B cell (primary cell): ENCODE measurements at regions not wholly inside any gene's neighbourhood (a gene's known extent, or its start where the extent isn't known, plus 50 kb on each side); places are given as distances from the start of the nearest gene placed in this dataset.
"Not testable (repeated sequence)": the region's sequence is repeated elsewhere in the genome, so short reads cannot be mapped to it uniquely, and the experiment has no call there.

Experiments used
- ATAC-seq: fragments of 200-7000 bp; cut with Tn5 transposase; one replicate; pipeline ENCODE4 v1.10.0; 2021; ENCODE audit warnings: low read depth, mild to moderate bottlenecking, moderate number of reproducible peaks, moderate library complexity
- CTCF ChIA-PET: fragments of 350-600 bp; sonication (Branson Sonifier 250); formaldehyde crosslinking; loops from one replicate; lab custom pipeline; 2021; ENCODE audit warnings: antibody characterized with exemption, inconsistent platforms; lab: Charles Lee
- POLR2A ChIA-PET: fragments of 350-600 bp; sonication (Branson Sonifier 250); formaldehyde crosslinking; loops from one replicate; lab custom pipeline; 2021; ENCODE audit warnings: antibody characterized with exemption; lab: Charles Lee
- DNase-seq: peaks from one replicate; pipeline ENCODE4 v3.0.0; 2013
- H2AFZ ChIP-seq: 2 replicates; pipeline ENCODE4 v1.6.1; 2012; ENCODE audit warnings: mild to moderate bottlenecking, low read depth, low read length; ENCODE audit not compliant: insufficient read depth, poor library complexity, severe bottlenecking
- H3K27ac ChIP-seq, 2 donors: 1 replicate in 1 of 2; 2 replicates in 1 of 2; pipeline ENCODE4 v1.5.1; 2012 to 2013; ENCODE audit warnings: low read length in 2 of 2, mild to moderate bottlenecking in 2 of 2, moderate library complexity in 1 of 2
- H3K27me3 ChIP-seq, 4 experiments: fragments of 200-600 bp in 1 of 4; sonication (generic) in 1 of 4; replicated peaks in 1 of 4; 1 replicate in 2 of 4; 2 replicates in 2 of 4; pipeline versions ENCODE4 v1.6.1 to v1.7.0; 2013 to 2016; ENCODE audit warnings: low read length in 3 of 4, mild to moderate bottlenecking in 2 of 4, mixed read lengths in 1 of 4, moderate library complexity in 1 of 4; ENCODE audit not compliant: insufficient read depth in 4 of 4, control insufficient read depth in 3 of 4; ENCODE audit errors: control extremely low read depth in 1 of 4
- H3K36me3 ChIP-seq, 2 experiments: replicated peaks in 1 of 2; 1 replicate in 1 of 2; 2 replicates in 1 of 2; pipeline versions ENCODE4 v1.6.1 to v1.7.1; 2013; ENCODE audit warnings: low read length in 1 of 2; ENCODE audit not compliant: insufficient read depth in 2 of 2, control insufficient read depth in 1 of 2; ENCODE audit errors: control extremely low read depth in 1 of 2, extremely low read depth in 1 of 2
- H3K4me1 ChIP-seq, 2 donors: fragments of 200-600 bp in 1 of 2; sonication (generic) in 1 of 2; 1 replicate in 1 of 2; 2 replicates in 1 of 2; pipeline versions ENCODE4 v1.5.1 to v1.6.1; 2013 to 2017; ENCODE audit warnings: low read length in 2 of 2; ENCODE audit not compliant: control insufficient read depth in 2 of 2, insufficient read depth in 2 of 2
- H3K4me2 ChIP-seq: replicated peaks from 2 replicates; pipeline ENCODE3; 2012; ENCODE audit warnings: mild to moderate bottlenecking, low read depth, low read length; ENCODE audit not compliant: poor library complexity, severe bottlenecking
- H3K4me3 ChIP-seq, 5 experiments: fragments of 200-600 bp in 1 of 5; sonication (generic) in 1 of 5; 1 replicate in 3 of 5; 2 replicates in 2 of 5; pipeline versions ENCODE4 v1.5.1 to v1.7.0; 2011 to 2016; ENCODE audit warnings: low read length in 4 of 5, mild to moderate bottlenecking in 4 of 5, low read depth in 2 of 5, control low read depth in 1 of 5, moderate library complexity in 1 of 5; ENCODE audit not compliant: insufficient read depth in 1 of 5; ENCODE audit errors: control extremely low read depth in 1 of 5, extremely low read depth in 1 of 5
- H3K79me2 ChIP-seq: fragments of 200-600 bp; sonication (generic); one replicate; pipeline ENCODE4 v1.6.0; 2016; ENCODE audit warnings: low read length; ENCODE audit not compliant: control insufficient read depth, insufficient read depth
- H3K9ac ChIP-seq: fragments of 200-600 bp; sonication (generic); 2 replicates; pipeline ENCODE4 v1.6.1; 2017; ENCODE audit warnings: mild to moderate bottlenecking, low read length, moderate library complexity
- H3K9me3 ChIP-seq, 3 donors: one replicate each; pipeline versions ENCODE4 v1.6.1 to v1.7.1; 2013; ENCODE audit warnings: low read length in 2 of 3; ENCODE audit not compliant: control insufficient read depth in 2 of 3, insufficient read depth in 1 of 3; ENCODE audit errors: control extremely low read depth in 1 of 3
- H4K20me1 ChIP-seq: 2 replicates; pipeline ENCODE4 v1.6.0; 2012; ENCODE audit warnings: mild to moderate bottlenecking, low read length; ENCODE audit not compliant: insufficient read depth, control insufficient read depth, poor library complexity, severe bottlenecking
- H3K27ac Mint-ChIP-seq: one replicate; pipeline ENCODE4 v1.8.0; 2021; ENCODE audit warnings: mixed read lengths
- H3K27me3 Mint-ChIP-seq: one replicate; pipeline ENCODE4 v1.8.0; 2021; ENCODE audit warnings: mixed read lengths
- H3K4me1 Mint-ChIP-seq: one replicate; pipeline ENCODE4 v1.8.0; 2021; ENCODE audit warnings: mixed read lengths
- H3K4me3 Mint-ChIP-seq: one replicate; pipeline ENCODE4 v1.8.0; 2021; ENCODE audit warnings: mixed read lengths
- H3K9me3 Mint-ChIP-seq: one replicate; pipeline ENCODE4 v1.8.0; 2022; ENCODE audit warnings: mixed read lengths; ENCODE audit not compliant: insufficient read depth
- EZH2 ChIP-seq: IDR thresholded peaks from 2 replicates; pipeline ENCODE4 v1.6.1; 2012; ENCODE audit warnings: borderline replicate concordance, low read depth, mild to moderate bottlenecking, moderate library complexity, low read length; ENCODE audit not compliant: insufficient read depth, poor library complexity, severe bottlenecking
- WGBS: methylation state at CpG from one replicate; pipeline ENCODE4 v1.1.5; 2013; ENCODE audit warnings: missing lambda C conversion rate; ENCODE audit not compliant: insufficient coverage; 5-methylcytosine and 5-hydroxymethylcytosine counted together
- intact Hi-C: fragments of 100-400 bp; cut with micrococcal nuclease; formaldehyde crosslinking; loops from one replicate; pipeline ENCODE4 v1.10.0; 2022
- TF ChIP-seq, protein P1 (sequence below): fragments of 200-600 bp; IDR thresholded peaks from one replicate; pipeline ENCODE4 v1.8.0; 2022; ENCODE audit warnings: antibody characterized with exemption, mild to moderate bottlenecking

DNA sequence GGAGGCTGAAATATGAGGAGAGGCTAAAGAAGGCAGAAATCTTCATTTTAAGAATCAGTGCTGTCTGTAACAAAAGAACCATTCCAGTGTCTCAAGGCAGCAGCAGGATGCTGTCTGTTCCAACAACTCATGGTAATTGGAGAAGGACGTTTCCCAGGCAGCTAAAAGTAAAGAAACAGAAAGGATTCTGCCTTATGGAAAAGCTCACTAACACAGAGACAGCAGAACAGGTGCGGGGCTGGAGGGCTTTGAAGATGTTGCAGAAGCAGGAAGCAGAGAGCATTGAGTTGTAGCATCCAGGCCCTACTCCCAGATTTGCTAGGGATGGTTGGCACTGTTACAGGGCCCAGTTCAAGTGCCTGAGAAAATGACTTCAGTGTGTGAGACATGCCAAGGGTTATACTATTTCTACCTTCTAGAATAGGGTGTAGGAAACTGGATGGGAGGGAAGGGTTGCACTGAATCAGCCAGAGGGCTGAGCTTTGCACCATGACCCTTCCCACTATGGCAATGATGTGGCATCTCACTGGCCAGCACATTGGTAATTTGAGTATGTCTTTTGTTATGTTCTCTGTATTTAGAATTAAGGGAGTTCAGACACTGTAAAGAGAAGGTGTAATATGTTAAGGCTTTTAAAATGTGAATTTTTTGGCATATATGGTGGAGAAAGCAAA, 160.0 kb upstream of the FBXO33 start:
- Mint-ChIP-seq H3K9me3 (peaks cover 3% of the 10 kb centered on the region), H3K27ac (no peak overlapping the region)
- WGBS: 69% methylated on average over 2 of the region's 2 CpGs

DNA sequence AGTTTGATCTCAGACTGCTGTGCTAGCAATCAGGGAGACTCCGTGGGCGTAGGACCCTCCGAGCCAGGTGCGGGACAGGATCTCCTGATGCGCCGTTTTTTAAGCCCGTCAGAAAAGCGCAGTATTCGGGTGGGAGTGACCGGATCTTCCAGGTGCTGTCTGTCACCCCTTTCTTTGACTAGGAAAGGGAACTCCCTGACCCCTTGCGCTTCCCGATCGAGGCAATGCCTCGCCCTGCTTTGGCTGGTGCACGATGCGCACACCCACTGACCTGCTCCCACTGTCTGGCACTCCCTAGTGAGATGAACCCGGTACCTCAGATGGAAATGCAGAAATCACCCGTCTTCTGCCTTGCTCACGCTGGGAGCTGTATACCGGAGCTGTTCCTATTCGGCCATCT, 157.6 kb upstream of the FBXO33 start:
- H3K36me3 ChIP-seq, ATAC-seq, H3K9ac ChIP-seq, H3K4me1 Mint-ChIP-seq, CTCF ChIA-PET, H3K4me3 Mint-ChIP-seq, H3K9me3 Mint-ChIP-seq, H3K27ac ChIP-seq, H3K4me3 ChIP-seq, H3K4me2 ChIP-seq, H3K27me3 ChIP-seq, H3K79me2 ChIP-seq, H3K9me3 ChIP-seq, H3K27me3 Mint-ChIP-seq, H3K27ac Mint-ChIP-seq, intact Hi-C loops, POLR2A ChIA-PET, DNase-seq, H2AFZ ChIP-seq, H4K20me1 ChIP-seq, H3K4me1 ChIP-seq: not testable (repeated sequence)
- WGBS: 96% methylated on average over 17 of the region's 21 CpGs

More for the DNA sequence above, 160.0 kb upstream of the FBXO33 start:
- ChIA-PET CTCF (no interaction called here), POLR2A (no interaction called here)
- Mint-ChIP-seq H3K4me3 (no peak overlapping the region), H3K4me1 (no peaks in the 10 kb centered on the region), H3K27me3 (no peaks in the 10 kb centered on the region)
- H3K9me3 ChIP-seq: peaks cover 0 to 3% (median 0%) of the 10 kb centered on the region in 3 donors
- H3K4me2 ChIP-seq: no peak overlapping the region
- no peaks in the 10 kb centered on the region for H3K4me1 ChIP-seq
- ATAC-seq (no peak), DNase-seq (no peak)
- no peaks in the 10 kb centered on the region for H3K79me2 ChIP-seq
- TF ChIP-seq EZH2: no peak
- TF ChIP-seq, protein P1, sequence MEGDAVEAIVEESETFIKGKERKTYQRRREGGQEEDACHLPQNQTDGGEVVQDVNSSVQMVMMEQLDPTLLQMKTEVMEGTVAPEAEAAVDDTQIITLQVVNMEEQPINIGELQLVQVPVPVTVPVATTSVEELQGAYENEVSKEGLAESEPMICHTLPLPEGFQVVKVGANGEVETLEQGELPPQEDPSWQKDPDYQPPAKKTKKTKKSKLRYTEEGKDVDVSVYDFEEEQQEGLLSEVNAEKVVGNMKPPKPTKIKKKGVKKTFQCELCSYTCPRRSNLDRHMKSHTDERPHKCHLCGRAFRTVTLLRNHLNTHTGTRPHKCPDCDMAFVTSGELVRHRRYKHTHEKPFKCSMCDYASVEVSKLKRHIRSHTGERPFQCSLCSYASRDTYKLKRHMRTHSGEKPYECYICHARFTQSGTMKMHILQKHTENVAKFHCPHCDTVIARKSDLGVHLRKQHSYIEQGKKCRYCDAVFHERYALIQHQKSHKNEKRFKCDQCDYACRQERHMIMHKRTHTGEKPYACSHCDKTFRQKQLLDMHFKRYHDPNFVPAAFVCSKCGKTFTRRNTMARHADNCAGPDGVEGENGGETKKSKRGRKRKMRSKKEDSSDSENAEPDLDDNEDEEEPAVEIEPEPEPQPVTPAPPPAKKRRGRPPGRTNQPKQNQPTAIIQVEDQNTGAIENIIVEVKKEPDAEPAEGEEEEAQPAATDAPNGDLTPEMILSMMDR: no peak
- H3K27ac ChIP-seq: no peak overlapping the region
- intact Hi-C loops: no loop called here
- H3K27me3 ChIP-seq: no peaks in the 10 kb centered on the region
- no peak overlapping the region for H2AFZ ChIP-seq
- H3K36me3 ChIP-seq: no peaks in the 10 kb centered on the region
- no peaks in the 10 kb centered on the region for H4K20me1 ChIP-seq
- H3K9ac ChIP-seq: no peak overlapping the region
- no peak overlapping the region for H3K4me3 ChIP-seq
